HG02840 (cell line): ENCODE measurements at regions not wholly inside any gene's neighbourhood (a gene's known extent, or its start where the extent isn't known, plus 50 kb on each side); places are given as distances from the start of the nearest gene placed in this dataset.
"Not testable (repeated sequence)": the region's sequence is repeated elsewhere in the genome, so short reads cannot be mapped to it uniquely, and the experiment has no call there.

Experiments
- ATAC-seq: cut with Tn5 transposase; IDR thresholded peaks from one replicate; pipeline ENCODE4 v1.9.1; 2021; ENCODE audit warnings: mild to moderate bottlenecking, moderate library complexity, moderate number of reproducible peaks; ENCODE audit not compliant: unreplicated experiment, low FRiP score

- ATAC-seq: no peak
Observed at GRCh38 chr4:78691334-78691754, 84.8 kb upstream of the BMP2K start.

- ATAC-seq: no peak
Observed at GRCh38 chr4:78691971-78692821, 84.0 kb upstream of the BMP2K start.

- no peak for ATAC-seq
Observed at GRCh38 chr4:78692822-78693170, 83.4 kb upstream of the BMP2K start.

- no peak for ATAC-seq
Observed at GRCh38 chr4:78693777-78694456, 82.2 kb upstream of the BMP2K start.

- no peak for ATAC-seq
Observed at GRCh38 chr4:78694457-78694787, 81.7 kb upstream of the BMP2K start.

GRCh38 chr4:78695910-78696309, 80.2 kb upstream of the BMP2K start:
- ATAC-seq: no peak

GRCh38 chr4:78703079-78703478, 73.1 kb upstream of the BMP2K start:
- ATAC-seq: no peak

GRCh38 chr4:78704317-78704716, 71.8 kb upstream of the BMP2K start:
- no peak for ATAC-seq

GRCh38 chr4:78704981-78705683, 71.0 kb upstream of the BMP2K start:
- ATAC-seq: no peak

GRCh38 chr4:78706302-78706701, 69.8 kb upstream of the BMP2K start:
- no peak for ATAC-seq

- no peak for ATAC-seq
Observed at GRCh38 chr4:78707268-78707667, 68.9 kb upstream of the BMP2K start.

- no peak for ATAC-seq
Observed at GRCh38 chr4:78707793-78708192, 68.4 kb upstream of the BMP2K start.

- no peak for ATAC-seq
Observed at GRCh38 chr4:78710536-78710935, 65.6 kb upstream of the BMP2K start.

GRCh38 chr4:78711676-78712075, 64.5 kb upstream of the BMP2K start:
- no peak for ATAC-seq

GRCh38 chr4:78714598-78714997, 61.6 kb upstream of the BMP2K start:
- ATAC-seq: not testable (repeated sequence)

- not testable (repeated sequence) for ATAC-seq
Observed at GRCh38 chr4:78715372-78715771, 60.8 kb upstream of the BMP2K start.

- ATAC-seq: not testable (repeated sequence)
Observed at GRCh38 chr4:78717712-78718111, 58.4 kb upstream of the BMP2K start.

- no peak for ATAC-seq
Observed at GRCh38 chr4:78720204-78720603, 55.9 kb upstream of the BMP2K start.

GRCh38 chr4:78720994-78721677, 55.0 kb upstream of the BMP2K start:
- ATAC-seq: no peak

- no peak for ATAC-seq
Observed at GRCh38 chr4:78721747-78722146, 54.4 kb upstream of the BMP2K start.

GRCh38 chr4:78722320-78722719, 53.8 kb upstream of the BMP2K start:
- no peak for ATAC-seq
